Prostate gland (tissue), 2 donors: ENCODE measurements at regions not wholly inside any gene's neighbourhood (a gene's known extent, or its start where the extent isn't known, plus 50 kb on each side); places are given as distances from the start of the nearest gene placed in this dataset.

ENCODE experiments used
- DNase-seq: peaks from one replicate; pipeline ENCODE4 v3.0.0-alpha.2; 2019; ENCODE audit warnings: low spot score
- H3K27ac ChIP-seq, 2 donors: fragments of 200-600 bp; sonication (generic); 2 replicates each; pipeline ENCODE4 v1.5.1; 2017 to 2019
- H3K27me3 ChIP-seq: fragments of 200-600 bp; sonication (generic); replicated peaks from 2 replicates; pipeline ENCODE4 v1.5.1; 2019; ENCODE audit not compliant: insufficient read depth
- H3K36me3 ChIP-seq, 2 donors: fragments of 200-600 bp; sonication (generic); 1 replicate in 1 of 2; 2 replicates in 1 of 2; pipeline versions ENCODE4 v1.5.1 to v1.8.1; 2017 to 2019
- H3K4me1 ChIP-seq: fragments of 200-600 bp; sonication (generic); replicated peaks from 2 replicates; pipeline ENCODE4 v1.5.1; 2019
- H3K4me3 ChIP-seq, 2 donors: fragments of 200-600 bp; sonication (generic); 2 replicates each; pipeline ENCODE4 v1.5.1; 2017 to 2019
- H3K9me3 ChIP-seq: fragments of 200-600 bp; sonication (generic); 2 replicates; pipeline ENCODE4 v1.5.1; 2017
- POLR2A ChIP-seq: fragments of 450-650 bp; IDR thresholded peaks from one replicate; pipeline ENCODE4 v1.6.1; 2016; ENCODE audit warnings: antibody characterized with exemption, mild to moderate bottlenecking
- POLR2AphosphoS5 ChIP-seq: sonication (generic); formaldehyde crosslinking; IDR thresholded peaks from one replicate; pipeline ENCODE4 v1.6.1; 2017; ENCODE audit warnings: antibody characterized with exemption
- WGBS: methylation state at CpG from one replicate; pipeline ENCODE4 v1.1.5; 2018; 5-methylcytosine and 5-hydroxymethylcytosine counted together
- intact Hi-C: fragments of 100-400 bp; cut with DNase I; formaldehyde crosslinking; loops from one replicate; pipeline ENCODE4 v1.14.2; 2022
- TF ChIP-seq, protein P1 (sequence below), 4 experiments: fragments of 200-600 bp in 2 of 4; fragments of 450-650 bp in 2 of 4; sonication (generic) in 2 of 4; IDR thresholded peaks; 1 replicate in 3 of 4; 2 replicates in 1 of 4; pipeline ENCODE4 v1.5.1; 2016 to 2019; ENCODE audit warnings: antibody characterized with exemption in 4 of 4, mild to moderate bottlenecking in 2 of 4, moderate library complexity in 2 of 4

DNA sequence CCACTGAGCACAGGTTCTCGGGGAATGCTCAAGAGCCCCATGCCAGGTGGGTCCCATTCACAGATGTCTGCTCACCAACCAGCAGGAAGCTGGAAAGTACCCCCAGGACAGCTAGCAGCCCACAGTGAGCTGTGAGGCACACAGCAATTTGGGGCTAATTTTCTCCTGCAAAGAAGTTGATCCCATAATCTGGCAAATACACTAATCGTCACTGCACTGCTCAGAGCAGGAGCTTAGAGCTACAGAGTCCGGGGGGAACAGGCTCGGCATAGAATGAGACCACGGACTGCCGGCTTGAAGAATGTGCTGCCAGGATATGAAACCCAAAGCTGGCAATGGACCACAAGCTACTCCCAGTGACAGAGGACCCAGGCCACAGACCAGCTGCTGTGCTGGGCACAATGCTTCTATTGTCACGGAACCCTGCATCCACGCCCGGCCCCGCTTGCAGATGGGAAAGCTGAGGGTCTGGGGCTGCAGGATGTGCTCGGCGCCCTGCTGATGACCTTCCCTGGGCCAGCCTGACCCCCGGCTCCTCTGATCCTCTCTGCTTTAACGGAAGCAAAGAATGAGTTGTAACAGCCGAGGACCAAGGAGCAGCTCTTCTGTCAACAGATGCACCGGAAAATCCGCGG is 239.7 kb downstream of the CTTN start:
- Histone ChIP-seq H3K36me3 (no peaks in the 10 kb centered on the region), H3K4me1 (no peaks in the 10 kb centered on the region), H3K27me3 (no peaks in the 10 kb centered on the region), H3K4me3 (no peak overlapping the region), H3K9me3 (no peaks in the 10 kb centered on the region), H3K27ac (no peak overlapping the region)
- WGBS: 81% methylated on average over 18 of the region's 18 CpGs
- DNase-seq: no peak
- no peak for TF ChIP-seq POLR2A
- no peak for TF ChIP-seq POLR2AphosphoS5
- TF ChIP-seq, protein P1, sequence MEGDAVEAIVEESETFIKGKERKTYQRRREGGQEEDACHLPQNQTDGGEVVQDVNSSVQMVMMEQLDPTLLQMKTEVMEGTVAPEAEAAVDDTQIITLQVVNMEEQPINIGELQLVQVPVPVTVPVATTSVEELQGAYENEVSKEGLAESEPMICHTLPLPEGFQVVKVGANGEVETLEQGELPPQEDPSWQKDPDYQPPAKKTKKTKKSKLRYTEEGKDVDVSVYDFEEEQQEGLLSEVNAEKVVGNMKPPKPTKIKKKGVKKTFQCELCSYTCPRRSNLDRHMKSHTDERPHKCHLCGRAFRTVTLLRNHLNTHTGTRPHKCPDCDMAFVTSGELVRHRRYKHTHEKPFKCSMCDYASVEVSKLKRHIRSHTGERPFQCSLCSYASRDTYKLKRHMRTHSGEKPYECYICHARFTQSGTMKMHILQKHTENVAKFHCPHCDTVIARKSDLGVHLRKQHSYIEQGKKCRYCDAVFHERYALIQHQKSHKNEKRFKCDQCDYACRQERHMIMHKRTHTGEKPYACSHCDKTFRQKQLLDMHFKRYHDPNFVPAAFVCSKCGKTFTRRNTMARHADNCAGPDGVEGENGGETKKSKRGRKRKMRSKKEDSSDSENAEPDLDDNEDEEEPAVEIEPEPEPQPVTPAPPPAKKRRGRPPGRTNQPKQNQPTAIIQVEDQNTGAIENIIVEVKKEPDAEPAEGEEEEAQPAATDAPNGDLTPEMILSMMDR (IDR thresholded peaks at IDR 0.05): no peak
- intact Hi-C loops: no loop called here

DNA sequence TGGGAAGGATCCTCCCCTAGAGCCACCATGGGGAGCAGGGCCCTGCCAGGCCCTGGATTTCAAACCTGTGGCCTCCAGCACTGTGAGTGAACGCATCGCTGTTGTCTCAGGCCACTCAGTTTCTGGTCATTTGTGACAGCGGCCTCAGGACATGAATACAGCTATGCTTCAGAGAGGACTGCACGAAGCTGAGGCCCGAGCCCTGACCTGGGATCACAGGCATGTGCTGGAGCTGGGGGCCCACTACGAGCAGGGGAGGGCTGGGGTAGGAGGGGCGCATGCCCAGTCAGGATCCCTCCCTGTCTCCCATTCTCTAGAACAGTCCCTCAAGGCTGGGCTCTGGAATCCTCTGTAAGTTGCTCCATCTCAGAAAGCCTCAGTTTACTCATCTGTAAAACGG is 242.1 kb downstream of the CTTN start:
- Histone ChIP-seq H3K4me3 (no peak overlapping the region), H3K27ac (no peak overlapping the region), H3K36me3 (no peaks in the 10 kb centered on the region), H3K9me3 (no peaks in the 10 kb centered on the region), H3K27me3 (no peaks in the 10 kb centered on the region), H3K4me1 (no peaks in the 10 kb centered on the region)
- TF ChIP-seq, protein P1 (IDR thresholded peaks at IDR 0.05): no peak
- TF ChIP-seq POLR2A (no peak), POLR2AphosphoS5 (no peak)
- intact Hi-C loops: no loop called here
- 93% methylated on average over 8 of the region's 8 CpGs for WGBS
- DNase-seq: no peak

DNA sequence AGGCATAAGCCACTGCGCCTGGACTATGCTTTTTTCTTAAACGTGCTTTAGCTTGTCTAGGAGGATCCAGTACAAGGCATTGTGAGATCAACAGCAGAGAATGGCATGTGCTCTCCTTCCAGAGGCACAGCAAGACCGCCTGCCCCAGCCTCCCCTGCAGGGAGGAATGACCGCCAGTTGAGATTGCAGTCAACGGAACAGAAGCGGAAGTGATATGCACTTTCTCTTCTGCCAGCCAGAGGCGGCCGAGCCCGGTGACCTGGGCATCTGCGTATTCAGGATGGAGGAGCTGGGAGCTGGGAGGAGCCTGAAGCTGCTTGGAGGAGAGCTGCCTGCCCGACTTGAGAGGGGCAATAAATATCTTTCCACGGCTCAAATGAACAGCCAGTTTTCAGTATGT is 243.0 kb downstream of the CTTN start:
- Histone ChIP-seq H3K4me1 (no peaks in the 10 kb centered on the region), H3K36me3 (no peaks in the 10 kb centered on the region), H3K9me3 (no peaks in the 10 kb centered on the region), H3K27ac (no peak overlapping the region), H3K4me3 (no peak overlapping the region), H3K27me3 (no peaks in the 10 kb centered on the region)
- DNase-seq: no peak
- 34% methylated on average over 12 of the region's 12 CpGs for WGBS
- no peak for TF ChIP-seq POLR2A
- TF ChIP-seq POLR2AphosphoS5: no peak
- TF ChIP-seq, protein P1 (IDR thresholded peaks at IDR 0.05): no peak
- intact Hi-C loops: no loop called here

DNA sequence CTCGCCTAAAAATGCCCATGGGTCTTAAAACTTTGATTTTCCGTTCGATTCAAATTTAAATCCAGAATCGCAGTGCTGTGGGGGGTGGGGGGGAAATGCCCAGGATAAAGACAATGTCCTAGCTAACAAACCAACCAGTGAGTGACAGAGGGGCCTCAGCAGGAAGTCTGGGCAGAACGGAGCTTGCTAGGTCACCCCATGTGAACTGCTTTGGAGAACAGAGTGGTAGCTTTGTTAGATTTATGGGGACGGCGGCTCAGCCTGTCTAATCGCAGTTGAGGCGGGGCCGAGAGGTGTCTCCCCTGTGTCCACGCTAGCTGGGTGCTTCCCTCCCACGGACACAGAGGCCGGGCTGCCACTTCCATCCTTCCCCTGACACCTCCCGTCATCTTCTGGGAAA is 243.9 kb downstream of the CTTN start:
- Histone ChIP-seq H3K4me3 (no peak overlapping the region), H3K27ac (no peak overlapping the region), H3K4me1 (no peaks in the 10 kb centered on the region), H3K9me3 (no peaks in the 10 kb centered on the region), H3K27me3 (no peaks in the 10 kb centered on the region), H3K36me3 (no peaks in the 10 kb centered on the region)
- TF ChIP-seq, protein P1 (IDR thresholded peaks at IDR 0.05): no peak
- TF ChIP-seq POLR2A: no peak
- no peak for TF ChIP-seq POLR2AphosphoS5
- DNase-seq: no peak
- 84% methylated on average over 14 of the region's 14 CpGs for WGBS
- intact Hi-C loops: no loop called here

DNA sequence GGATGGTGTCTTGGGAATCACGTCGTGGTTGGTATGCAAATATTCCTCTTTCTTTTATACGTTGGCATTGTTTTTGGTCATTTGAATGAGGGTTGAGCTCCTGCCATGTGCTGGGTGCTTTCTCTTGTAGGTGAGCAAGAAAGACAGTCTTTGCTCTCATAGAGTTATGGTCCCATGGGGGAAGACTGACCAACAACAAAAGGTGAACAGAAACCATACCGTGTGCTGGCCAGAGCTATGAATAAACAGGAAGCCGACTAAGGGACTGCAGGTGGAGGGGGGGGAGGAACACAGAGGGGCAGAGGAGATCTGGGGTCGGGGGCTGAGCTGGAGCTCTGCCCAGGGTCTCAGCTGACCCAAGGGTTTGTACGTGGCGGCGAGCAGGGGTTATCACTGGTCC is 245.3 kb downstream of the CTTN start:
- Histone ChIP-seq H3K4me3 (no peak overlapping the region), H3K27me3 (no peaks in the 10 kb centered on the region), H3K4me1 (no peaks in the 10 kb centered on the region), H3K27ac (no peak overlapping the region), H3K9me3 (no peaks in the 10 kb centered on the region), H3K36me3 (no peaks in the 10 kb centered on the region)
- TF ChIP-seq POLR2AphosphoS5 (no peak), POLR2A (no peak)
- TF ChIP-seq, protein P1 (IDR thresholded peaks at IDR 0.05): no peak
- intact Hi-C loops: no loop called here
- DNase-seq: no peak
- WGBS: 38% methylated on average over 9 of the region's 9 CpGs
